GM10248 (cell line): ENCODE measurements at regions not wholly inside any gene's neighbourhood (a gene's known extent, or its start where the extent isn't known, plus 50 kb on each side); places are given as distances from the start of the nearest gene placed in this dataset.

Source experiments
- CTCF ChIA-PET: fragments of 300-600 bp; sonication (Branson Sonifier 250); formaldehyde crosslinking; extraction: SDS; loops from one replicate; lab custom pipeline; 2021; ENCODE audit warnings: antibody characterized with exemption; lab: Yijun Ruan, JAX
- POLR2A ChIA-PET: fragments of 350-650 bp; sonication (Branson Sonifier 250); formaldehyde crosslinking; extraction: SDS; loops from one replicate; lab custom pipeline; 2020; ENCODE audit warnings: antibody characterized with exemption; lab: Yijun Ruan, JAX
- DNase-seq: peaks from one replicate; pipeline ENCODE4 v3.0.0; 2012; ENCODE audit errors: extremely low spot score
- CTCF ChIP-seq: IDR thresholded peaks from 2 replicates; pipeline ENCODE4 v1.5.1; 2012; ENCODE audit warnings: mild to moderate bottlenecking, low read depth; ENCODE audit errors: extremely low read depth, missing control alignments, control extremely low read depth

- ChIA-PET CTCF (no interaction called here), POLR2A (no interaction called here)
- DNase-seq = no peak
- no peak for TF ChIP-seq CTCF
These were observed 304.1 kb downstream of the KLF6 start for GRCh38 chr10:3480990-3481315.

- TF ChIP-seq CTCF = no peak
- no peak for DNase-seq
- CTCF ChIA-PET = no interaction called here
- POLR2A ChIA-PET = no interaction called here
These were observed 304.6 kb downstream of the KLF6 start for GRCh38 chr10:3480281-3480989.

GRCh38 chr10:3478632-3479240, 306.2 kb upstream of the PITRM1 start:
- ChIA-PET POLR2A (no interaction called here), CTCF (interaction anchor here (1.4 kb wide), 1 partner anchor 20 kb away, joined by 3 read pairs; no protein-coding TSS in a partner anchor)
- DNase-seq = no peak
- no peak for TF ChIP-seq CTCF

GRCh38 chr10:3478153-3478552, 305.6 kb upstream of the PITRM1 start:
- ChIA-PET POLR2A (no interaction called here), CTCF (interaction anchor here (0.8 kb wide), 1 partner anchor 18 kb away, joined by 3 read pairs; no protein-coding TSS in a partner anchor)
- TF ChIP-seq CTCF = no peak
- peak; percentile 42 for DNase-seq

- TF ChIP-seq CTCF = no peak
- POLR2A ChIA-PET = no interaction called here
- DNase-seq = no peak
- CTCF ChIA-PET = interaction anchor here (0.8 kb wide), 1 partner anchor 18 kb away, joined by 3 read pairs; no protein-coding TSS in a partner anchor
These were observed 305.1 kb upstream of the PITRM1 start for GRCh38 chr10:3477683-3478082.

- ChIA-PET POLR2A (no interaction called here), CTCF (no interaction called here)
- TF ChIP-seq CTCF = no peak
- no peak for DNase-seq
These were observed 304.3 kb upstream of the PITRM1 start for GRCh38 chr10:3476640-3477448.
